C4-2B (cell line): ENCODE measurements at regions not wholly inside any gene's neighbourhood (a gene's known extent, or its start where the extent isn't known, plus 50 kb on each side); places are given as distances from the start of the nearest gene placed in this dataset.

Experiments
- H3K27ac ChIP-seq: fragments of 450-650 bp; 2 replicates; pipeline ENCODE4 v1.5.1; 2017
- ZFX ChIP-seq: fragments of 450-650 bp; IDR thresholded peaks from 2 replicates; pipeline ENCODE4 v1.6.1; 2017
- TF ChIP-seq, protein P1 (sequence below): fragments of 450-650 bp; conservative IDR thresholded peaks from 2 replicates; pipeline ENCODE4 v1.5.1; 2017; ENCODE audit warnings: mild to moderate bottlenecking

DNA sequence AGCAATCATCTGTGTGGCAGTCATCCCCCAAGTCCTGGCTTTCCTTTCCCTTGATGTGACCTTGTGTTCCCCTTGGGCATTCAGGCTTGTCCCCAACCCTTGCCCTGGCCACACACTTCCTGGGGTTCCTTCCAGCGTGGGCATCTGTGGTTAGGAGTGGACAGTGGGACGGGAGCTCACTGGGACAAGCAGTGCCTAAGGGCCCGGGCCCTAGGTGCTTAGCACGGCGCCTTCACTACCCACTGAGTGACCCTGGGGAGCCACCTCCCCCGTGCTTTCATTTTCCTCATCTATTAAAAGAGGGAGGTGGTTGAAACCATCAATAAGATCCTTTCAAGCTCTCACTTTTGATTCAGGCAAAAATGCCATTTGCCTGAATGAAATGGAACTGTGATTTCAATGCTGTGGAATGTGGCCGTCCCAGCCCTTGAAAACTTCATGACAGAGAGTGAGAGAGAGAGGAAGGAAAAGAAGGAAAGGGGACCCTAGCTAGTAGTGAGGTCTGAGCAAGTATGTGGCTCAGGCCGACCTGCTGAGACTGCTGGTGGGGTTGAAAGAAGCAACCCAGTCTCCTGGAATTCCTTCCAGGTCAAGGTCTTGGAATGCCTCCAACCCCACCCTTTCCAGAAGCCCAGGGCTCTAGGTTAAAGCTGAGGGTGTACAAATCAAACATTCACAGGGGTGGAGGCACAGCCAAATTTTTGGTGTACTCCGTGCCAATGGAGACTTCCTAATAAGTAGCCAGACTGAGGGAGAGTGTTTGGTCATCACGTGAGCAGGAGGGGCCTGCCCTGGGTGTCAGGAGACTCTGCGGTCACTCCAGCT, 302.9 kb downstream of the TLE3 start:
- H3K27ac ChIP-seq, result no peak overlapping the region
- TF ChIP-seq, protein P1, sequence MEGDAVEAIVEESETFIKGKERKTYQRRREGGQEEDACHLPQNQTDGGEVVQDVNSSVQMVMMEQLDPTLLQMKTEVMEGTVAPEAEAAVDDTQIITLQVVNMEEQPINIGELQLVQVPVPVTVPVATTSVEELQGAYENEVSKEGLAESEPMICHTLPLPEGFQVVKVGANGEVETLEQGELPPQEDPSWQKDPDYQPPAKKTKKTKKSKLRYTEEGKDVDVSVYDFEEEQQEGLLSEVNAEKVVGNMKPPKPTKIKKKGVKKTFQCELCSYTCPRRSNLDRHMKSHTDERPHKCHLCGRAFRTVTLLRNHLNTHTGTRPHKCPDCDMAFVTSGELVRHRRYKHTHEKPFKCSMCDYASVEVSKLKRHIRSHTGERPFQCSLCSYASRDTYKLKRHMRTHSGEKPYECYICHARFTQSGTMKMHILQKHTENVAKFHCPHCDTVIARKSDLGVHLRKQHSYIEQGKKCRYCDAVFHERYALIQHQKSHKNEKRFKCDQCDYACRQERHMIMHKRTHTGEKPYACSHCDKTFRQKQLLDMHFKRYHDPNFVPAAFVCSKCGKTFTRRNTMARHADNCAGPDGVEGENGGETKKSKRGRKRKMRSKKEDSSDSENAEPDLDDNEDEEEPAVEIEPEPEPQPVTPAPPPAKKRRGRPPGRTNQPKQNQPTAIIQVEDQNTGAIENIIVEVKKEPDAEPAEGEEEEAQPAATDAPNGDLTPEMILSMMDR, result no peak
- TF ChIP-seq ZFX, result no peak

DNA sequence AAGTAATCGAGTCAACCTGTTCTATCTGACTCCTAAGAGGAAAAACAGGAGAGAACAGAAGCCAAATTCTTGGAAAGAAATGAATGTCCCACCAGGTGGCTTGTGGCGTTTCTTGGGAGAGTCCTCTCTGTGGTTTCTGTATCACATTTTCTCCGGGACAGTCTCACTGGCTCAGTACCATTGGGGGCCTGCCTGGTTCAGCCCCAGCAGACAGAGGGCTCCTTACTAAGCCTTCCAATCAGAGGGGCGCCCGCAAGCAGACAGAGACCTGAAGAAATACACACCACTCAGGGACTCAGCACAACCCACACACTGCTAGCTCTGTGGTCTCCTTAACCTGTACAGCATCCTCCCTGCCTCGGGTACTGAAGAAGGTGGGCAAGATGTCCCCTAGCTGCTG, 302.1 kb downstream of the TLE3 start:
- no peak overlapping the region for H3K27ac ChIP-seq
- TF ChIP-seq, protein P1, result no peak

DNA sequence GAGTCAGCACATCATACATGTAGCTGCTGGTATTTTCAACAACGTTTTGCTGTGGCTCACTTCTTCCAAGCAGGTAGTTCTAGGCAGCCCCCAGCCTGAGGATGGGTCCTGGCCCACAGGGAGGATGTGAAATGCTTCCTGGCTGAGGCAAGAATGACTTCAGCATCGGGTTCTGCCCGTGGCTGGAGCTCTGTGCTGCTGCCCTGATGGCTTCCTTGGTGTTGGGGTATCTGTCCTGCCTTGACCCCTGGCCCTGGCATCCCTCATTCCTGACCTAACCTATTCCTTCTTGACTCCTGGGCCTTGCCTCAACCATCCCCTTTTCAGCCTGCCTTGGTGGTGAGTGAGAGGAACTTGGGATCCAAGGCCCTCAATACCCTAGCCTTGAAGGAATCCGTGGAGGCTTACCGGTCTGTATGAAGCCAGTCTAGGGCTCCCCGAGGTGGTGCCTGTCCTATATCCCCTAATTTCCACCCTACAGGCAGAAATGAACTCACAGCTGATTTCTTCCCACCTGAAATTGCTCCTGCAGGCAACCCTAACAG, 300.6 kb downstream of the TLE3 start:
- H3K27ac ChIP-seq, result no peak overlapping the region
- TF ChIP-seq ZFX, result no peak
- TF ChIP-seq, protein P1, result no peak

DNA sequence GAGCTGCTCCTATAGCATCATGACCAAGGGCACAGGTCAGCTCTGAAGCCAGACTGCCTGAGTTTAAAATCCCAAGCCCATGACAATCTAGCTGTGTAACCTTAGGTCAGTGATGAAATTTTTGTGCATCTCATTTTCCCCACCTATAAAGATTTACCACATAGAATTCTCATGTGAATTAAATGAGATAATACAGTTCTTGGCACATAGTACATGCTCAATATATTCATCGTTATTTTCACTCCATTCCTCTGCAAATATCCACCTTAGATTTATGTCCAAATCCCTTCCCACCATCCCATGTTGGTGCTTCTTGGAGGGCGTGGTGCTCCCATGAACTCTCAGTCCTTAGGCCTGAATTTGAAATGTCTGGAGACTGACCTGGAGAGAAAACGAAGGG, 300.1 kb downstream of the TLE3 start:
- TF ChIP-seq, protein P1, result no peak
- no peak for TF ChIP-seq ZFX
- H3K27ac ChIP-seq, result no peak overlapping the region

DNA sequence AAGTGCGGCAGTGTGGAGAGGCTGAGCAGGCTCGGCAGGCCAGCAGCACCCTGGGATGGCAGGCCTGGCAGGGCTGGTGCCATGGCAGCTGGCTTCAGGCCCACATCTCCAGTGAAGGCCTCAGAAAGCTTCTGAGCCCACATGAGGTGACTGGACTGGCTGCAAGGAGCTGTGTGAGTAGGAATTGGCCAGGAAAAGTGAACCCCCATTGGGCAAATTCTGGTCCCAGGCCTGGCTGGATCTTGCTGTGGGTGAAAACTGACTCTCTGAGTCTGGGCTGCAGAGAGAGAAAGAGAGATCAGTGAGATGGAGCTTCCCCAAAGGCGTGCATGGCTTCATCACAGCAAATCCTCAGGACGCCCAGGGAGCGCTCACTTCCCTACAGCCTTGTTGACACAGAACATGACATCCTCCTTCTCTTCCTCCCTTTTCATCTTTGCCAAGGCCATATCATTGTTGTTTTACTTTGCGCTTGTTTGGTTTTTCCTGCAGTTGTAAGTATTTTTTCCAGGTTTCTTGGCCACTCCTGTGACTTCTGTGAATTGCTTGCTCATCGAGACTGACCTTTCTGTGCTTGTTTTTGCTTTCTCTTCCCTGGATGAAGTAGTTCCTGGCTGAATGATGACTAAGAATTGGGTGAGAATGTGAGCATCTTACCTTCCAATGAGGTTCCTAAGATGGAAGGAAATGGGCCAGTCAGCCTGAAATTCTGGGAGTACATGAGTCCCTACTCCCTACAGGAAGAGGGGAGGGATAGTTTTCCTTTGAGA, 299.1 kb downstream of the TLE3 start:
- TF ChIP-seq, protein P1, result no peak
- no peak for TF ChIP-seq ZFX
- H3K27ac ChIP-seq, result no peak overlapping the region

DNA sequence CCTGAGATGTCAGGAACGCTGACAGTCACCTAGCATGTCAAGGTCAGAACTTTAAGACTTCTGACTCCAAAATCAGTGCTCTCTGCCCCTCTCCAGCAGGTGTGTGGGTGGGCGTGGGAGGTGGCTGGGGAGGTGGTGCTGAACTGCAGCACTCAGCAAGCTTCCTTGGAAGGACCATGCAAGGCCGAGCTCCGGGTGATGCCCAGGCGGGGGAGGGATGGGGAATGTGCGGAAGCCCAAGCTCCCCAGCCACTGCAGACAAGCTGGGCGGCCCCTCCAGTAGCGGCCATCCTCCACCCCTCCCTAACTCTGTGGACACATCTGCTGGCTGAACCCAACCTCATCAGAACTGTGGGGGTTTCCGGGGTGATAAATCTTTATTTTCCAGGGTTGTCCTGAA, 296.6 kb downstream of the TLE3 start:
- no peak for TF ChIP-seq ZFX
- TF ChIP-seq, protein P1, result no peak
- no peak overlapping the region for H3K27ac ChIP-seq

DNA sequence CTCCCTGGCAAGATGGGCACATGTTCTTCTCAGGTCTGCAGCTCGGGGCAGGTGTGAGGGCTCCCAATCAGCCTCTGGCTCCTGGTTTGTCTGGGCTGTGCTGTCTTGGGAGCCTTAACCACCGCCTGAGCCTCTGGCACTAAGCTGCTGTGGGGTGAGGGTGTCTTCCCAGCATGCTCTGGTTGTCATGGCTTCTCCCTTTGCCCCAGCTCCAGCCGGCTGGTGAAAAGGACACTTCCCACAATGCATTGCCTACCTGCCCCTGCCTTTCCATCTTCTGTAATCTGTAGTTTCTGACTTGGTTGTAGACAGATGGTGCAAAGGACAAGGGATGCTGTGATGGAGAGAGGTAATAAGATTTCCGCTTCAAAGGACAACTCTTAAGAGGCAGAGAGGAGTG, 295.3 kb downstream of the TLE3 start:
- TF ChIP-seq, protein P1, result no peak

More for the DNA sequence above, 295.3 kb downstream of the TLE3 start:
- no peak overlapping the region for H3K27ac ChIP-seq
